DND-41 (cell line): ENCODE measurements at regions not wholly inside any gene's neighbourhood (a gene's known extent, or its start where the extent isn't known, plus 50 kb on each side); places are given as distances from the start of the nearest gene placed in this dataset.

Source experiments
- ATAC-seq: fragments of 200-7000 bp; cut with Tn5 transposase; 3 replicates; pipeline ENCODE4 v1.9.1; 2021; ENCODE audit warnings: low read depth; ENCODE audit not compliant: insufficient read depth
- DNase-seq: peaks from one replicate; pipeline ENCODE4 v3.0.0-alpha.2; 2020
- H2AFZ ChIP-seq: 2 replicates; pipeline ENCODE4 v1.6.0; 2012; ENCODE audit warnings: low read depth, low read length
- H3K27ac ChIP-seq: 2 replicates; pipeline ENCODE4 v1.5.1; 2012; ENCODE audit warnings: low read length, inconsistent platforms
- H3K27me3 ChIP-seq: fragments of 200-600 bp; sonication (generic); 2 replicates; pipeline ENCODE4 v1.6.0; 2012; ENCODE audit warnings: low read length, mild to moderate bottlenecking, inconsistent platforms; ENCODE audit not compliant: insufficient read depth, poor library complexity
- H3K36me3 ChIP-seq: 2 replicates; pipeline ENCODE4 v1.5.1; 2012; ENCODE audit warnings: low read length, inconsistent platforms; ENCODE audit not compliant: insufficient read depth
- H3K4me1 ChIP-seq: 2 replicates; pipeline ENCODE4 v1.5.1; 2012; ENCODE audit warnings: mild to moderate bottlenecking, low read length; ENCODE audit not compliant: insufficient read depth
- H3K4me2 ChIP-seq: 2 replicates; pipeline ENCODE4 v1.6.0; 2012; ENCODE audit warnings: mild to moderate bottlenecking, moderate library complexity, low read length, inconsistent platforms; ENCODE audit not compliant: insufficient read depth
- H3K4me3 ChIP-seq, 2 experiments: fragments of 200-600 bp in 1 of 2; shearing (Covaris generic) in 1 of 2; 2 replicates each; pipeline ENCODE4 v1.5.1; 2012 to 2016; ENCODE audit warnings: inconsistent platforms in 2 of 2, low read length in 2 of 2, mild to moderate bottlenecking in 2 of 2, low read depth in 1 of 2, moderate library complexity in 1 of 2
- H3K79me2 ChIP-seq: 2 replicates; pipeline ENCODE4 v1.6.0; 2012; ENCODE audit warnings: low read length, inconsistent platforms; ENCODE audit not compliant: insufficient read depth
- H3K9ac ChIP-seq: 2 replicates; pipeline ENCODE4 v1.6.0; 2012; ENCODE audit warnings: low read depth, mild to moderate bottlenecking, inconsistent platforms, low read length, moderate library complexity
- H3K9me3 ChIP-seq: 2 replicates; pipeline ENCODE4 v1.5.1; 2012; ENCODE audit warnings: low read length, moderate library complexity, mild to moderate bottlenecking, inconsistent platforms; ENCODE audit not compliant: insufficient read depth, severe bottlenecking
- H4K20me1 ChIP-seq: 2 replicates; pipeline ENCODE4 v1.6.0; 2012; ENCODE audit warnings: low read length; ENCODE audit not compliant: insufficient read depth
- EZH2 ChIP-seq: IDR thresholded peaks from 3 replicates; pipeline ENCODE4 v1.6.1; 2012; ENCODE audit warnings: borderline replicate concordance, low read depth, mild to moderate bottlenecking, moderate library complexity, low read length, inconsistent platforms; ENCODE audit not compliant: severe bottlenecking
- TF ChIP-seq, protein P1 (sequence below): IDR thresholded peaks from 2 replicates; pipeline ENCODE4 v1.5.1; 2012; ENCODE audit warnings: borderline replicate concordance, low read length, moderate library complexity, mild to moderate bottlenecking; ENCODE audit not compliant: poor library complexity, severe bottlenecking; ENCODE audit errors: extremely low read depth

DNA sequence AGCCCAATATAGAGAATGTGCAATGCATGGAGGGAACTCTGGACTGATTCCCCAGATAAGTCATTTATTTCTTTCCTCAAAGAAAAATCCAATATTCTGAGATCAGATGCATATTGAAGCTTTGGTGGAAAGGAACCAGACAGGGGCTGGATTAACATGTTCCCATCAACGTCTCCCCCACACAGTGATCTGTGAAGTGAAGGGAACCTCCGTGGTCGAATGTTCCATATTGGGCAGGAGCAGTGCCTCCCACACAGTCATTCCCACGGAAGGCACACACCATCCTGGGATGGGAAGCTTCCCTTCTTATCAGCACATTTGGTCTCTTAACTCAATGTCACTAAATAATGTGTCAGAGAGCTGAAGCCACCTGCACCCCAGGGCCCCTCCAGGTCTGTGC lies 247.1 kb downstream of the BCL11B start:
- Histone ChIP-seq H2AFZ (no peak overlapping the region), H3K9ac (no peak overlapping the region), H4K20me1 (no peaks in the 10 kb centered on the region), H3K9me3 (no peaks in the 10 kb centered on the region), H3K4me3 (no peak overlapping the region), H3K27ac (no peak overlapping the region), H3K79me2 (no peaks in the 10 kb centered on the region), H3K27me3 (no peaks in the 10 kb centered on the region), H3K4me1 (peaks cover 2% of the 10 kb centered on the region), H3K4me2 (no peak overlapping the region), H3K36me3 (no peaks in the 10 kb centered on the region)
- no peak for ATAC-seq
- TF ChIP-seq, protein P1, sequence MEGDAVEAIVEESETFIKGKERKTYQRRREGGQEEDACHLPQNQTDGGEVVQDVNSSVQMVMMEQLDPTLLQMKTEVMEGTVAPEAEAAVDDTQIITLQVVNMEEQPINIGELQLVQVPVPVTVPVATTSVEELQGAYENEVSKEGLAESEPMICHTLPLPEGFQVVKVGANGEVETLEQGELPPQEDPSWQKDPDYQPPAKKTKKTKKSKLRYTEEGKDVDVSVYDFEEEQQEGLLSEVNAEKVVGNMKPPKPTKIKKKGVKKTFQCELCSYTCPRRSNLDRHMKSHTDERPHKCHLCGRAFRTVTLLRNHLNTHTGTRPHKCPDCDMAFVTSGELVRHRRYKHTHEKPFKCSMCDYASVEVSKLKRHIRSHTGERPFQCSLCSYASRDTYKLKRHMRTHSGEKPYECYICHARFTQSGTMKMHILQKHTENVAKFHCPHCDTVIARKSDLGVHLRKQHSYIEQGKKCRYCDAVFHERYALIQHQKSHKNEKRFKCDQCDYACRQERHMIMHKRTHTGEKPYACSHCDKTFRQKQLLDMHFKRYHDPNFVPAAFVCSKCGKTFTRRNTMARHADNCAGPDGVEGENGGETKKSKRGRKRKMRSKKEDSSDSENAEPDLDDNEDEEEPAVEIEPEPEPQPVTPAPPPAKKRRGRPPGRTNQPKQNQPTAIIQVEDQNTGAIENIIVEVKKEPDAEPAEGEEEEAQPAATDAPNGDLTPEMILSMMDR = no peak
- no peak for TF ChIP-seq EZH2
- no peak for DNase-seq

DNA sequence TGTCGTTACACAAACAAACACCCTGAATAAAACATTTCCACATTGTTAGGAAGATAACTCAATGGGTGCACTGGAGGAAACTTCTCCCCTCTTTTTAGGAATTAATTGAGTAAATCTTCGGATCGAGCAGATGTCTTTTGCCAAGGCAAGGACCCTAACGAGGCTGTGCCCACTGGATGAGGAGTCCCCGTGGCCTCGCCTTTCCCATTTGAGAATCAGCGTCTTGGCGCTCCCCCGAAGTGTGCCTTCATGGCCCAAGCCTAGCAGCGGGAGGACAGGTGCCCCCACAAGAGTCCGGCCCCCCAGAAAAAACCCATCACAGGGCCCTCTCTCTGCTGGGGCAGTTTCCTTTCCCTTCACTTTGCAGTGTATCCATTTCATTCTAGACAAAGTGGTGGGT lies 246.6 kb downstream of the BCL11B start:
- H3K27ac ChIP-seq = no peak overlapping the region
- H3K36me3 ChIP-seq = no peaks in the 10 kb centered on the region
- DNase-seq (no peak), ATAC-seq (no peak)
- H3K4me2 ChIP-seq = no peak overlapping the region
- no peaks in the 10 kb centered on the region for H3K79me2 ChIP-seq
- no peak overlapping the region for H3K9ac ChIP-seq
- no peaks in the 10 kb centered on the region for H3K9me3 ChIP-seq
- H3K4me3 ChIP-seq = no peak overlapping the region
- no peaks in the 10 kb centered on the region for H3K27me3 ChIP-seq
- no peak overlapping the region for H2AFZ ChIP-seq
- H3K4me1 ChIP-seq = peaks cover 2% of the 10 kb centered on the region
- H4K20me1 ChIP-seq = no peaks in the 10 kb centered on the region
- TF ChIP-seq, protein P1 = no peak
- TF ChIP-seq EZH2 = no peak

DNA sequence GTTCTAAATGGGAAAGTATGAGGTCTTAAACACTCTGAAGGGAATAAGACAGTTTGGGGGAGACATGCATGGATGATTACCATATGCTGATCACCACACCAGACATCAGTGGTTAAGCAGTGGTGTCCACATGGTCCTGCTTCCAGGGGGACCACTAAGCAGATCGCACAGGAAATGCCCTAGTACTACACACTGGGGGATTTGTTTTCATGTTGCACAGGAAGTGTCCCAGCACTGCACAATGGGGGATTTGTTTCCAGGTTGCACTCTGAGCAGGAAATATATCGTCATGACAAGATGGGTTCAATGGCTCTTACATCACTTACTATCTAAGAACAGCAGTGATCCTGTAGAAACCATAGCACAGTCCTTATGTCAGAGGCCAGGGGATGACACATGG lies 245.5 kb downstream of the BCL11B start:
- no peaks in the 10 kb centered on the region for H4K20me1 ChIP-seq
- H3K4me2 ChIP-seq = no peak overlapping the region
- H3K27me3 ChIP-seq = no peaks in the 10 kb centered on the region
- H3K9ac ChIP-seq = no peak overlapping the region
- H3K4me1 ChIP-seq = peaks cover 2% of the 10 kb centered on the region
- no peak overlapping the region for H3K4me3 ChIP-seq
- H3K79me2 ChIP-seq = no peaks in the 10 kb centered on the region
- DNase-seq (peak; percentile 42), ATAC-seq (no peak)
- no peak for TF ChIP-seq EZH2
- TF ChIP-seq, protein P1 = no peak
- no peaks in the 10 kb centered on the region for H3K9me3 ChIP-seq
- peak overlapping the region; percentile 56 for H2AFZ ChIP-seq
- no peaks in the 10 kb centered on the region for H3K36me3 ChIP-seq
- H3K27ac ChIP-seq = no peak overlapping the region

DNA sequence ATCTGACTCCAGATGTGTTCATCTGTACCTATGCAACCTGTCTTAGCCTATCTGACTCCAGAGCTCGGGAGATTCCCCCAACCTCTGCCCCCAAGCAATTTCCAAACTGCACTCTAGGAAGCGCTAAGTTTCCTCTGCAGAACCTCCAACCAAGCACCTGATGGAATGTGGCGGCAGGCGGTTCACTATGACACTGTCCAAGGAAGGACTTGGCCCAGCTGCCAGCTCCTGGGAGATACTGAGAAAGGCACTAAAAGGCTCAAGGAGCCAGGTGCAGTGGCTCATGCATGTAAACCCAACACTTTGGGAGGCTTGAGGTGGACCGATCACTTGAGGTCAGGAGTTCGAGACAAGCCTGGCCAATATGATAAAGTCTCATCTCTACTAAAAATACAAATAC lies 244.0 kb downstream of the BCL11B start:
- no peaks in the 10 kb centered on the region for H3K9me3 ChIP-seq
- H3K4me2 ChIP-seq = no peak overlapping the region
- DNase-seq (no peak), ATAC-seq (no peak)
- H3K4me1 ChIP-seq = no peaks in the 10 kb centered on the region
- no peaks in the 10 kb centered on the region for H3K27me3 ChIP-seq
- H3K36me3 ChIP-seq = no peaks in the 10 kb centered on the region
- TF ChIP-seq, protein P1 = no peak
- TF ChIP-seq EZH2 = no peak
- no peak overlapping the region for H2AFZ ChIP-seq
- H3K9ac ChIP-seq = no peak overlapping the region
- no peak overlapping the region for H3K4me3 ChIP-seq
- no peaks in the 10 kb centered on the region for H3K79me2 ChIP-seq
- no peak overlapping the region for H3K27ac ChIP-seq
- H4K20me1 ChIP-seq = no peaks in the 10 kb centered on the region
